A673 (cell line): ENCODE measurements at regions not wholly inside any gene's neighbourhood (a gene's known extent, or its start where the extent isn't known, plus 50 kb on each side); places are given as distances from the start of the nearest gene placed in this dataset.

Experiments
- EZH2 ChIP-seq: fragments of 200-600 bp; sonication (generic); IDR thresholded peaks from 2 replicates; pipeline ENCODE4 v1.6.1; 2017; ENCODE audit warnings: borderline replicate concordance, low read depth, mild to moderate bottlenecking, mixed read lengths, antibody characterized with exemption, low read length; ENCODE audit not compliant: poor library complexity, severe bottlenecking
- TF ChIP-seq, protein P1 (sequence below): fragments of 300-800, 200-600 bp; sonication (generic); conservative IDR thresholded peaks from 2 replicates; pipeline ENCODE4 v1.5.1; 2017; ENCODE audit warnings: low read depth, mild to moderate bottlenecking, antibody characterized with exemption, low read length, moderate library complexity, mixed read lengths

DNA sequence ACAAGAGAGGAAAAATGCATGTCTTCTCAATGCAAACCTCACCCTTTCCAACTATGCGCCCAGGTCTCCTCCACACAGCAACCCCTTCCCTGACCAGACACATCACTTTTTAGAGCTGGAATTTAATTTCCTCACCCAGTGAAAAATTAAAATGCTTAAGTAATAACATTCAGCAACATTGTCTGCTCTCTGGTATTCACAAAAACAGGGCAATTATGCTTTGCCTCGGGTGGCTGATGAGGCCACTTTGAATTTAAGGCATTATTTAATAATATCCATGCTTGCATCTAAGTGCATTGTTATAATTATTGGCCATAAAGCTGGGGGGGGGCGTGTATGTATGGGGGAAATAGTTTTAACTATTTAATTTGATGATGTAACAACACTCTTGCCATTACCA is 777.8 kb upstream of the NRSN1 start:
- TF ChIP-seq, protein P1, sequence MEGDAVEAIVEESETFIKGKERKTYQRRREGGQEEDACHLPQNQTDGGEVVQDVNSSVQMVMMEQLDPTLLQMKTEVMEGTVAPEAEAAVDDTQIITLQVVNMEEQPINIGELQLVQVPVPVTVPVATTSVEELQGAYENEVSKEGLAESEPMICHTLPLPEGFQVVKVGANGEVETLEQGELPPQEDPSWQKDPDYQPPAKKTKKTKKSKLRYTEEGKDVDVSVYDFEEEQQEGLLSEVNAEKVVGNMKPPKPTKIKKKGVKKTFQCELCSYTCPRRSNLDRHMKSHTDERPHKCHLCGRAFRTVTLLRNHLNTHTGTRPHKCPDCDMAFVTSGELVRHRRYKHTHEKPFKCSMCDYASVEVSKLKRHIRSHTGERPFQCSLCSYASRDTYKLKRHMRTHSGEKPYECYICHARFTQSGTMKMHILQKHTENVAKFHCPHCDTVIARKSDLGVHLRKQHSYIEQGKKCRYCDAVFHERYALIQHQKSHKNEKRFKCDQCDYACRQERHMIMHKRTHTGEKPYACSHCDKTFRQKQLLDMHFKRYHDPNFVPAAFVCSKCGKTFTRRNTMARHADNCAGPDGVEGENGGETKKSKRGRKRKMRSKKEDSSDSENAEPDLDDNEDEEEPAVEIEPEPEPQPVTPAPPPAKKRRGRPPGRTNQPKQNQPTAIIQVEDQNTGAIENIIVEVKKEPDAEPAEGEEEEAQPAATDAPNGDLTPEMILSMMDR: no peak
- no peak for TF ChIP-seq EZH2
